NCI-H2196 treated with DMSO at 0.1 percent for 48 hours (cell line): ENCODE measurements at regions not wholly inside any gene's neighbourhood (a gene's known extent, or its start where the extent isn't known, plus 50 kb on each side); places are given as distances from the start of the nearest gene placed in this dataset.

Source experiments
- DNase-seq: peaks from one replicate; lab custom pipeline; 2025; ENCODE audit not compliant: unreplicated experiment; lab: John Stamatoyannopoulos, UW

- DNase-seq = no peak
Measured at GRCh38 chr11:116698080-116698479, 74.7 kb downstream of the BUD13 start.

DNA sequence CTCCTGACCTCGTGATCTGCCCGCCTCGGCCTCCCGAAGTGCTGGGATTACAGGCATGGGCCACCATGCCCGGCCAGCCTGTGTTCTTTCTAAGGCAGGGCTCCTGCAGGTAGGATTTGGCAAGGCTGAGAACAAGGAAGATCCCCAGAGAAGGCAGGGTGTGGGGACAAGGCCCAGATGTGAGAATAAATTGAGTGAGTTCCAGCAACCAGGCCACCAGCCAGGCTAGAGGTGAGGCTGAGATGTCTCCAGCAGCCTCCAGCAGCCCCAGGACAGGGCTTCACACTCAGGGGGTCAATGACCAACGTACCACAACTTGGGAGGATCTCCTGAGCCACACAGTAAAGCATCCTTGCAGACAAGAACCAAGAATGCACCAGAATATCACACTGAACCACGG is 75.1 kb downstream of the BUD13 start:
- no peak for DNase-seq

DNA sequence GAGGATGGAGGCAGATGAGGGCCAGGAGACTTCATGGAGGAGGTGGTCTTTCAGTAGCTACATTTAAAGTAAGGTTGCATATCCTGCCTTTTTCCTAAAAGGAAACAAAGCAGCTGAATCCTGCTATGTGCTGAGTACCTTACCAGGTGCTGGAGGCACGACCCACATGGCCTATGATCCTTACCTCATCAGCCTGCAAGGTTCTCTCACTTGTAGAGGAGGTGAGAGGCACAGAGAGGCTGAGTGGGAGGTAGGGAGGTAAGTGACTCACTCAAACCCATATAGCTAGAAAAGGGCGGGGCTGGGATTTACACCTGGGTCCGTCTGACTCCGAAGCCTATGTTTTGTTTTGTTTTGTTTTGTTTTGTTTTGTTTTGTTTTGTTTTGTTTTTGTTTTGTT is 75.8 kb downstream of the BUD13 start:
- no peak for DNase-seq

GRCh38 chr11:116696381-116696941 is 76.3 kb downstream of the BUD13 start:
- DNase-seq = no peak

- DNase-seq = no peak
Measured at GRCh38 chr11:116695657-116696254, 77.0 kb downstream of the BUD13 start.

GRCh38 chr11:116694815-116695590 is 77.8 kb downstream of the BUD13 start:
- DNase-seq = no peak

DNA sequence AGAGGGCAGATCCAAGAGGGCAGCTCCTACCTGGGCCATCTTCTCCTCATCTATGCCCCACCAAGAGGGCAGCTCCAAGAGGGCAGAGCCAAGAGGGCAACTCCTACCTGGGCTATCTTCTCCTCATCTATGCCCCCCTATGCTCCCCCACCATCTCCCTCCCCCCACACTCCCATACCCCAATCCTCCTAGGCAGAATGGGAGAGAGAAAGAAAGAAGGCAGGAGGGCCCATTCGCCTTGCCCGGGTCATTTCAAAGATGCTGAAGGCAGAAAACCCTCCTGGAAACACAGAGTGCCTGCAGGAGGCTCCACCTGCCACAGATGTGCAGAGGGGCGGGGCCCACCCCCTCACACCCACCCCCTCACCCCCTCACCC is 78.5 kb downstream of the BUD13 start:
- DNase-seq = no peak

DNA sequence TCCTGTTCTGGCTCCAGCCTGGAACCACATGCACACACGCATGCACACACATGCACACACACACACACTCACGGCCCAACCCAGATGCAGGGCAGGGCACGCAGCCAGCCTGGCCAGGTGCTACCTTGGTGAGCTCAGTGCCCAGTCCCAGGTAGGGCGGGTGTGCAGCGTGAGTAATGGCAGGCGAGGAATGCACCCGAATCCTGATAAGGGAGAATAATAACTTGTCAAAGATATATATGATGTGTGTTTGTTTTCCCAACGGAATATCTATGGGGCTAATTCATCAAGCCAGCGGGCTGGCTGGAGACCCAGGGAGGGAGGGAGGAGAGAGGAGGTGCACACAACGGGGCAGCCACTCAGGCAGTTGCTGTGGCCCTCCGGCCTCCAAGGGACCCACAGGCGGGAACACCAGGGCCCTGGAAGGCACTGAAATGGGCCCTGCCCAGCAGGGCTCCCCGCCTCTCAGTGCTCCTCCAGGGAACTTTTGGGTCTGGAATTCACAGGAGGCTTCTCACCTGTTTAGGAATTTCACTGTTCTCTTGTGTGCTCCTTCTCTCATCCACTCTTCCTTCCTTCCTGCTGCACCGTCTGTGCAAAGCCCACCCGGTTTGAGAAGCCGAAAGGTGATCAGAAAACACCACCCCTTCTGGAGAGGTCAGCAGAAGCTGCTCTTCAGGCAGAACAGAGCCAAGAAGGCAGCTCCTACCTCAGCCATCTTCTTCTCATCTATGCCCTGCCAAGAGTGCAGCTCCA is 79.0 kb downstream of the BUD13 start:
- no peak for DNase-seq

- no peak for DNase-seq
Measured at GRCh38 chr11:116693102-116693570, 79.7 kb downstream of the BUD13 start.

- DNase-seq = no peak
Measured at GRCh38 chr11:116692318-116693101, 80.3 kb downstream of the BUD13 start.

GRCh38 chr11:116691771-116692177 is 81.0 kb downstream of the BUD13 start:
- peak; percentile 17 for DNase-seq

GRCh38 chr11:116690611-116691010 is 82.2 kb downstream of the BUD13 start:
- no peak for DNase-seq

DNA sequence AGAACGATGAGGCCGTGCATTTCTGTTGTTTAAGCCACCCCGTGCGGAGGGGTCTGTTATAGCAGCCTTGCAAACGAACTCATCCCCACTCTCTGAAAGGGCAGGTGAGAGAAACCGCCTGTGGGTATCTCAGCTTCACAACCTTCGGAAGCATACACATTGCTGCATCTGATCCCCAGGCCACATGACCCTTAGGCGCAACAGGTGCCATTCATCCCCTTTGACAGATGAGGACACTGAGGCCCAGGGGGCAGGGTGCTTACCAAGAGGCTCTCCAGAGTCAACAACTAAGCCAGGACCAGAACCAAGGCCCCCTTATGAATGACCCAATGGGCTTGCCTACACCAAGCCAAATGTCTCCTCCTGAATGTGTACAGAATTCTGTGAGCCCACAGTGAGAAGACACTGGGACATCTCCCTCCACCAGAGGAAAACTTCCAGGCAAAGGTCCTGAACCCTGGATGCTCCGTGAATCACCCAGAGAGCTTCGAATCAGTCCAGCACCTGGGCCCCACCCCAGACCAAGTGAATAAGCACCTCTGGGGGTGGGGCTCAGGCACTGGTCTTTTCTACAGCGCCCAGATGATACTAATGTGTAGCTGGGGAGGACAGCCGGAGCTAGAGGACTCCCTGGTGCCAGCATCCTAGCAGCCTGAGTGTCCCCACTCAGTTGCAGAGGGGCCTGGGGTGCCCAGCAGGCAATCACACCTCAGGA is 83.2 kb downstream of the BUD13 start:
- DNase-seq = no peak

DNA sequence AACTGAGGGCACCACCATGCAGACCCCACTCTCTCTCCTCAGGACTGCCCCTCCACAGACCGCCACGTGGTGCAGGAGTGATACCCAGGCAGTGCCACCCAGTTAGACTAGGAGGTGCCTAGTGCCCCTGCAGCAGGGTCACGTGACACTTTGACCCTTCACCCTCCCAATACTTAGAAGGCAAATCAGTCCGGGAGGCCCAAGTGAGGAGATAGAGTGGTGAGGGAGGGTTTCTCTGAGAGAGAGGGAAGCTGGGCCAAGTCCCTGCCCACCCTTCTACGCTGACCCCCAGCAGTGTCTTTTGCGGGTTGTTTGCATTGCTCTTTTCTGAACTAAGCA is 84.6 kb downstream of the BUD13 start:
- DNase-seq = no peak

DNA sequence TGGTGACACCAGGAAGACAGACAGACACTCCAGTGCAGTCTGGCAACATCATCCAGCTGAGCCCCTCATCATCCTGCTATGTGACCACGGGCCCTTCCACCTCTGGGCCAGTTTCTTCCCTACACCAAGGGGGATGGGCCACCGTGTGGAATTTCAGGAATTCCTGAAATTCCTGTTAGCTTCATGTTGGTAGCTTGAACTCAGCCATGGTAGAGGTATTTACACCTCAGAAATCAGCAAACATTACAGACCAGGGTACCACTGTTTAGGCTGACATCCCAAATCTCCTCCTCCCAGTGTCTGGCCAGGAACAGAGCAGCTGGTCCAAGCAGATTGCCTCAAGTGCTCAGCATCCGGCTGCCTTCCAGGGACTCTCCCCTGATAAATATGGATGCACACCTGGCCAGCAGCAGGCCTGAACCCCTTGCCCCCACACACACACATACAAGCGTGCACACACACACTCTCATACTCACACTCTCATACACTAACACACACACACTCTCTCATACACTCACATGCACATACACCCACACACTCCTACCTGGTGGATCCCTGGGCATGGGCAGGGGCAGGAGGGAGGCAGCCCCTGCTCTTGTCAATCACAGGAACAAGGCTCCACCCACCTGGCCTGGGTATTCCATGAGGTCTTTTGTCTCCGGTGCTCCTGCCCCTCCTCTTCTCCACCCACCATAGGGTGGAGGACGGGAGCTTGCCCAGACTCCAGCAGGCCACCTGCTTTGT is 85.2 kb downstream of the BUD13 start:
- peak; percentile 7 for DNase-seq

GRCh38 chr11:116686866-116687265 is 85.9 kb downstream of the BUD13 start:
- no peak for DNase-seq

GRCh38 chr11:116683982-116684381 is 88.8 kb downstream of the BUD13 start:
- no peak for DNase-seq

DNA sequence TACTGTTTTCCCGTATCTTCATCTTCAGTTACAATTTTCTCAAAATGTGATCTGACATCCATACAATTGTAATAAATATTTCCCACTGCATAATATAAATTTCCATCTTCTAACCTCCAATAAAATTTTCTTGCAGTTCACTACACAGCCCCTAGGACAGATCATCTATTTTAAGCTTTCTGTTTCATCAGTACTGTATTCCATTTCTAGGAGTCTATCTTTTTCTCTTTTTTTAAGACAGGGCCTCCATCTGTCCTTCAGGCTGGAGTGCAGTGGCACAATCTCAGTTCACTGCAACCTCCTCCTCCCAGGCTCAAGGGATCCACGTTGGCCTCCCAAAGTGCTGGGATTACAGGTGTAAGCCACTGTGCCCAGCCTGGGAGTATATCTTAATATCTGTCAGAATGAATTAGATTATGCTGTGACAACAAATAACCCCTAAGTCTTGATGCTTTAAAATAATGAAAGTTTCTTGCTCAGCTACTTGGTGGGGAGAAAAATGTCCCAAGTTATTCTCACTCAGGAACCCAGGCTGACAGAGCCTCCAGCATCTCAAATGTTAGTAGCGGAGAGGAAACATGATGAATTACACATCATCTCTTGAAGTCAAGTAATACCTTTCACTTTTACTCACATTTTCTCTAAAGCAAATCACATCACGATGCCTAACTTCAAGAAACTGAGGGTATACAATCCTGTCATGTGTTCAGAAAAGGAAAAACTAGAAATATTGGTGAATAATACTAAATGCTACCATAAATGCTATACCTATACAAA is 92.2 kb downstream of the BUD13 start:
- DNase-seq = no peak

- DNase-seq = no peak
Measured at GRCh38 chr11:116678887-116679286, 93.9 kb downstream of the BUD13 start.
